ENCODE measurements at regions not wholly inside any gene's neighbourhood (a gene's known extent, or its start where the extent isn't known, plus 50 kb on each side); places are given as distances from the start of the nearest gene placed in this dataset.
"Not testable (repeated sequence)": the region's sequence is repeated elsewhere in the genome, so short reads cannot be mapped to it uniquely, and the experiment has no call there.

DNA sequence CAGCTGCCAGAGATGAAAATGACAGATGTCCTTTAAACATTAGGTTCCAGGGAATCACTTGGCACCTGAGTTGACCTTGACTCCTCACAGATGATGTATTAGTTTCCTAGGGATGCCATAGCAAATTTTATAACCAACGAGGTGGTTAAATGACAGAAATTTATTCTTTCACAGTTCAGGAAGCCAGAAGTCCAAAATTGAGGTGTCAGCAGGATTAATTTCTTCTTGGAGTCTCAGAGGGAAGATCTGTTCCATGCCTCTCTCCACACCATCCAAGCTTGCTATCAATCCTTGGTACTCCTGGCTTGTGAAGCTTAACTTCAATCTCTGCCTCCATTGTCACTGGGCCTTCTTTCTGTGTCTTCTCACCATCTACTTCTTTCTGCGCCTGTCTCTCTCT is 249.7 kb upstream of the BTG1 start:
- intact Hi-C loops (cut with DNase I) = no loop called here
- no peak for TF ChIP-seq POLR2A (IDR thresholded peaks at IDR 0.05)
- TF ChIP-seq, protein P1, sequence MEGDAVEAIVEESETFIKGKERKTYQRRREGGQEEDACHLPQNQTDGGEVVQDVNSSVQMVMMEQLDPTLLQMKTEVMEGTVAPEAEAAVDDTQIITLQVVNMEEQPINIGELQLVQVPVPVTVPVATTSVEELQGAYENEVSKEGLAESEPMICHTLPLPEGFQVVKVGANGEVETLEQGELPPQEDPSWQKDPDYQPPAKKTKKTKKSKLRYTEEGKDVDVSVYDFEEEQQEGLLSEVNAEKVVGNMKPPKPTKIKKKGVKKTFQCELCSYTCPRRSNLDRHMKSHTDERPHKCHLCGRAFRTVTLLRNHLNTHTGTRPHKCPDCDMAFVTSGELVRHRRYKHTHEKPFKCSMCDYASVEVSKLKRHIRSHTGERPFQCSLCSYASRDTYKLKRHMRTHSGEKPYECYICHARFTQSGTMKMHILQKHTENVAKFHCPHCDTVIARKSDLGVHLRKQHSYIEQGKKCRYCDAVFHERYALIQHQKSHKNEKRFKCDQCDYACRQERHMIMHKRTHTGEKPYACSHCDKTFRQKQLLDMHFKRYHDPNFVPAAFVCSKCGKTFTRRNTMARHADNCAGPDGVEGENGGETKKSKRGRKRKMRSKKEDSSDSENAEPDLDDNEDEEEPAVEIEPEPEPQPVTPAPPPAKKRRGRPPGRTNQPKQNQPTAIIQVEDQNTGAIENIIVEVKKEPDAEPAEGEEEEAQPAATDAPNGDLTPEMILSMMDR (IDR thresholded peaks at IDR 0.05) = no peak
- Histone ChIP-seq H3K27ac (no peak overlapping the region), H3K9me3 (peaks cover 0 to 26% (median 13%) of the 10 kb centered on the region in 12 donors), H3K4me3 (no peak overlapping the region), H3K4me1 (peaks cover 0 to 37% (median 9%) of the 10 kb centered on the region in 12 donors), H3K27me3 (no peaks in the 10 kb centered on the region), H3K36me3 (no peaks in the 10 kb centered on the region)
- WGBS, 4 donors = 94 to 97% (median 97%) methylated on average over 2 of the region's 2 CpGs
- ATAC-seq = no peak
- DNase-seq = no peak

DNA sequence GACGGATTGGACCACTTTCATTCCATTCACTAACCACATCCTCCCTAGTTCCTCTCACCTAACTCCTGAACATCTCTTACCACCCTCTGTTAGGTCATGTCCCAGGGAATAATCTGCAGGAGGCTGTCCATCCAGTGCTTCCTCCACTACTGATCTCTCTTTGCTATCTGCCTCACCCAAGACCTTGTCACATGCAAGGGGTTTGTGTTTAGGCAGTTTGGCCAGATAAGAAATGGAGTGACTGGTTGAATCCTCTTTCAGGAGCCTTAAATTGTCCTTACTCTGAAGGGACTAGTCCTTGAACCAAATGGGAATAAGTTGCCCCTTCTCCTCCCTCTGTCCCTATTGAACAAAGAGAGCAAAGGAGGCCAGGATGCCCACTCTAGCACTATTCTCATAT is 249.2 kb upstream of the BTG1 start:
- Histone ChIP-seq H3K4me3 (no peak overlapping the region), H3K27ac (peak overlapping the region in 2 of 12 donors; percentile 0 to 18), H3K4me1 (peaks cover 0 to 32% (median 8%) of the 10 kb centered on the region in 12 donors), H3K27me3 (no peaks in the 10 kb centered on the region), H3K36me3 (no peaks in the 10 kb centered on the region), H3K9me3 (peaks cover 0 to 26% (median 13%) of the 10 kb centered on the region in 12 donors)
- intact Hi-C loops (cut with DNase I) = no loop called here
- 87 to 100% (median 94%) methylated on average over 1 of the region's 1 CpG for WGBS, 4 donors
- DNase-seq = no peak
- ATAC-seq = no peak
- TF ChIP-seq, protein P1 (IDR thresholded peaks at IDR 0.05) = no peak
- no peak for TF ChIP-seq POLR2A (IDR thresholded peaks at IDR 0.05)

DNA sequence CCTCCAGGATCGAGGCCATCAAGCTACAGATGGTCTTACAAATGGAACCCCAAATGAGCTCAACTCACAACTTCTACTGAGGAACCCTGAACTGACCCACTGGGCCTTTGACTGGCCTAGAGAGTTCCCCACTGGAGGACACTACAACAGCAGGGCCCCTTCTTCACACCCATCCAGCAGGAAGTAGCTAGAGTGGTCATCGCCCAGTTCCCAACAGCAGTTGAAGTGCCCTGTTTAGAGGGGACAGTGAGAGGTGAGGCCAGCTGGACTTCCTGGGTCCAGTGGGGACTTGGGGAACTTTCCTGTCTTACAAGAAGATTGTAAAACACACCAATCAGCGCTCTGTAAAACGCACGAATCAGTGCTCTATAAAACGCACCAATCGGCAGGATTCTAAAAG is 247.9 kb upstream of the BTG1 start:
- H3K4me3 ChIP-seq = no peak overlapping the region
- TF ChIP-seq POLR2A (IDR thresholded peaks at IDR 0.05) = no peak
- TF ChIP-seq, protein P1 (IDR thresholded peaks at IDR 0.05) = no peak
- H3K4me1 ChIP-seq = peaks cover 0 to 19% (median 0%) of the 10 kb centered on the region in 12 donors
- no peak overlapping the region for H3K27ac ChIP-seq
- no peaks in the 10 kb centered on the region for H3K27me3 ChIP-seq
- intact Hi-C loops (cut with DNase I) = no loop called here
- ATAC-seq = no peak
- WGBS, 4 donors = 90 to 99% (median 97%) methylated on average over 7 of the region's 7 CpGs
- no peak for DNase-seq
- no peaks in the 10 kb centered on the region for H3K36me3 ChIP-seq
- H3K9me3 ChIP-seq = peaks cover 0 to 26% (median 14%) of the 10 kb centered on the region in 12 donors

DNA sequence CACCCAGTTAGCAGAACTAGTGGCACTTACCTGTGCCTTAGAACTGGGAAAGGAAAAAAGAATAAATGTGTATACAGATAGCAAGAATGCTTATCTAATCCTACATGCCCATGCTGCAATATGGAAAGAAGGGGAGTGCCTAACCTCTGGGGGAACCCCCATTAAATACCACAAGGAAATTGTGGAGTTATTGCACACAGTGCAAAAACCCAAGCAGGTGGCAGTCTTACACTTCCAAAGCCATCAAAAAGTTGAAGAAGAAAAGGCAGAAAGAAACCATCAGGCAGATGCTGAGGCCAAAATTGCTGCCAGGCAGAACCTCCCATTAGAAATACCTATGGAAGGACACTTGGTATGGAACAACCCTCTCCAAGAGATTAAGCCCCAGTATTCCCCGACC is 246.1 kb upstream of the BTG1 start:
- H3K27ac ChIP-seq; intact Hi-C loops (cut with DNase I): not testable (repeated sequence)

DNA sequence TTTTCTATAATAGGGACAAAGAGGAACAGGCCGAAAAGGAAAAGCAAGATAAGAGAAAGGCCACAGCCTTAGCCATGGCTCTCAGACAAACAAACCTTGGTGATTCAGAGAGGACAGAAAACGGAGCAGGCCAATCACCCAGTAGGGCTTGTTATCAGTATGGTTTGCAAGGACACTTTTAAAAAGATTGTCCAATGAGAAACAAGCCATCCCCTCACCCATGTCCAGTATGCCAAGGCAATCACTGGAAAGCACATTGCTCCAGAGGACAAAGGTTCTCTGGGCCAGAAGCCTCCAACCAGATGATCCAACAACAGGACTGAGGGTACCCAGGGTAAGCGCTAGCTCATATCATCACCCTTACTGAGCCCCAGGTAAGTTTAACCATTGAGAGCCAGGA is 243.8 kb upstream of the BTG1 start:
- H3K36me3 ChIP-seq = no peaks in the 10 kb centered on the region
- H3K27ac ChIP-seq = no peak overlapping the region
- no peaks in the 10 kb centered on the region for H3K4me1 ChIP-seq
- intact Hi-C loops (cut with DNase I) = no loop called here
- ATAC-seq = no peak
- no peaks in the 10 kb centered on the region for H3K27me3 ChIP-seq
- WGBS, 4 donors = 46 to 86% (median 58%) methylated on average over 3 of the region's 3 CpGs
- TF ChIP-seq, protein P1 (IDR thresholded peaks at IDR 0.05) = no peak
- TF ChIP-seq POLR2A (IDR thresholded peaks at IDR 0.05) = no peak
- H3K4me3 ChIP-seq = no peak overlapping the region
- no peak for DNase-seq
- peaks cover 0 to 46% (median 19%) of the 10 kb centered on the region in 12 donors for H3K9me3 ChIP-seq

More for the DNA sequence above, 246.1 kb upstream of the BTG1 start:
- not testable (repeated sequence) for DNase-seq, H3K4me1 ChIP-seq, H3K36me3 ChIP-seq, H3K4me3 ChIP-seq, H3K27me3 ChIP-seq, ATAC-seq
- 95 to 100% (median 97%) methylated on average over 1 of the region's 1 CpG for WGBS, 4 donors
- H3K9me3 ChIP-seq = peaks cover 0 to 40% (median 20%) of the 10 kb centered on the region in 12 donors

All from heart left ventricle (tissue), 16 donors.